SK-MEL-5 (cell line): ENCODE measurements at regions not wholly inside any gene's neighbourhood (a gene's known extent, or its start where the extent isn't known, plus 50 kb on each side); places are given as distances from the start of the nearest gene placed in this dataset.

Experiments
- DNase-seq: peaks from one replicate; pipeline ENCODE4 v3.0.0-alpha.2; 2016; ENCODE audit warnings: low read depth, low spot score
- in situ Hi-C: cut with HindIII; loops from 2 replicates; pipeline ENCODE4 v1.10.0; 2016; ENCODE audit warnings: low sequenced_read_pairs, high pct_unique_total_duplicates, low pct_unique_long_range_greater_than_20kb

GRCh38 chr10:58885146-58885545 is 291.3 kb upstream of the PHYHIPL start:
- in situ Hi-C loops, result no loop called here
- no peak for DNase-seq

GRCh38 chr10:58885686-58886345 is 290.6 kb upstream of the PHYHIPL start:
- DNase-seq, result no peak
- in situ Hi-C loops, result no loop called here

GRCh38 chr10:58886406-58886805 is 290.0 kb upstream of the PHYHIPL start:
- in situ Hi-C loops, result no loop called here
- no peak for DNase-seq

- no peak for DNase-seq
- in situ Hi-C loops, result no loop called here
These were observed 289.0 kb upstream of the PHYHIPL start for GRCh38 chr10:58887474-58887873.

GRCh38 chr10:58888957-58889356 is 287.5 kb upstream of the PHYHIPL start:
- in situ Hi-C loops, result no loop called here
- no peak for DNase-seq

- in situ Hi-C loops, result no loop called here
- DNase-seq, result no peak
These were observed 284.4 kb upstream of the PHYHIPL start for GRCh38 chr10:58892031-58892531.

- in situ Hi-C loops, result no loop called here
- peak; percentile 4 for DNase-seq
These were observed 281.5 kb upstream of the PHYHIPL start for GRCh38 chr10:58894929-58895328.

- in situ Hi-C loops, result no loop called here
- DNase-seq, result no peak
These were observed 280.2 kb upstream of the PHYHIPL start for GRCh38 chr10:58896229-58896628.

GRCh38 chr10:58897236-58897635 is 279.2 kb upstream of the PHYHIPL start:
- in situ Hi-C loops, result no loop called here
- DNase-seq, result no peak

- DNase-seq, result no peak
- in situ Hi-C loops, result no loop called here
These were observed 278.7 kb upstream of the PHYHIPL start for GRCh38 chr10:58897708-58898107.

GRCh38 chr10:58898854-58899573 is 277.4 kb upstream of the PHYHIPL start:
- in situ Hi-C loops, result no loop called here
- no peak for DNase-seq

GRCh38 chr10:58901092-58901646 is 275.3 kb upstream of the PHYHIPL start:
- in situ Hi-C loops, result no loop called here
- no peak for DNase-seq

GRCh38 chr10:58903071-58903470 is 273.4 kb upstream of the PHYHIPL start:
- in situ Hi-C loops, result no loop called here
- DNase-seq, result no peak

- in situ Hi-C loops, result no loop called here
- DNase-seq, result no peak
These were observed 266.6 kb upstream of the PHYHIPL start for GRCh38 chr10:58909881-58910280.

- DNase-seq, result no peak
These were observed 262.7 kb upstream of the PHYHIPL start for GRCh38 chr10:58913717-58914116.

GRCh38 chr10:58918887-58919286 is 257.6 kb upstream of the PHYHIPL start:
- in situ Hi-C loops, result no loop called here

More at GRCh38 chr10:58913717-58914116, 262.7 kb upstream of the PHYHIPL start:
- in situ Hi-C loops, result no loop called here

GRCh38 chr10:58919927-58920654 is 256.4 kb upstream of the PHYHIPL start:
- in situ Hi-C loops, result no loop called here
- peak; percentile 86 for DNase-seq

More at GRCh38 chr10:58918887-58919286, 257.6 kb upstream of the PHYHIPL start:
- DNase-seq, result no peak

- in situ Hi-C loops, result no loop called here
These were observed 255.8 kb upstream of the PHYHIPL start for GRCh38 chr10:58920655-58921003.

More at GRCh38 chr10:58920655-58921003, 255.8 kb upstream of the PHYHIPL start:
- no peak for DNase-seq
